ENCODE measurements at regions not wholly inside any gene's neighbourhood (a gene's known extent, or its start where the extent isn't known, plus 50 kb on each side); places are given as distances from the start of the nearest gene placed in this dataset.

- TF ChIP-seq ZNF274 (IDR thresholded peaks at IDR 0.05; ENCODE audit: low read depth, low read length): no peak
- TF ChIP-seq YY1 (IDR thresholded peaks at IDR 0.05; ENCODE audit: insufficient read depth, insufficient read length): no peak
- no peak for TF ChIP-seq SUZ12 (IDR thresholded peaks at IDR 0.05; ENCODE audit: extremely low read depth, insufficient read depth, insufficient read length)
Observed at GRCh38 chr21:33974513-33975468, 59.2 kb upstream of the ATP5PO start.
